ENCODE measurements at regions not wholly inside any gene's neighbourhood (a gene's known extent, or its start where the extent isn't known, plus 50 kb on each side); places are given as distances from the start of the nearest gene placed in this dataset.

DNA sequence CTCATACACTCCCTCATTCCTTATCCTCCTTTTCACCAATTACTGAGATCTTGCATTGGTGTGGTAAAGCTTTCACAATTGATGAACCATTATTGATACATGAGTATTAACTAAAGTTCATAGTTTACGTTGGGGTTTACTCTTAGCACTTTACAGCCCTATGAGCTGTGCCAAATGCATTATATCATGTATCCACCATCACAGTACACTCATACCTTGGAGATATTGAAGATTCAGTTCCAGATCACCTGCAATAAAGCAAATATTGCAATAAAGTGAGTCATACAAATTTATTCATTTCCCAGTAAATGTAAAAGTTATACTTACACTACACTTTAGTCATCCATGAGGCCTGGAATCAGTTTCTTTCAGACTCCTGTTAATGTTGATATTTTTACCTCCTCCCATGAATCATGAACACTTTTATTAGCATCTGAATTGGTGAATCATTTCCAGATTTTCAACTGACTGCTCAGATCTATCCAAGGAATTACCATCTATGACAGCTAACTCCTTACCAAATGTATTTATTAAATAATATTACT is 546.6 kb upstream of the PTPRD start:
- TF ChIP-seq CTCF (IDR thresholded peaks at IDR 0.05; ENCODE audit: low read length): no peak
- no peak for TF ChIP-seq EZH2 (optimal IDR thresholded peaks at IDR 0.05; ENCODE audit: low read depth, low read length)
- no peak for TF ChIP-seq EZH2phosphoT487 (IDR thresholded peaks at IDR 0.05; ENCODE audit: low read length)

All from MM.1S (cell line).